Sigmoid colon (tissue), 3 donors: ENCODE measurements at regions not wholly inside any gene's neighbourhood (a gene's known extent, or its start where the extent isn't known, plus 50 kb on each side); places are given as distances from the start of the nearest gene placed in this dataset.

Experiments used
- POLR2A ChIP-seq, 2 donors: fragments of 450-650 bp; IDR thresholded peaks; one replicate each; pipeline ENCODE4 v1.6.1; 2016; ENCODE audit warnings: antibody characterized with exemption in 2 of 2, mild to moderate bottlenecking in 2 of 2, moderate library complexity in 2 of 2
- TF ChIP-seq, protein P1 (sequence below), 4 experiments: fragments of 450-650 bp in 3 of 4; fragments of 200-600 bp in 1 of 4; IDR thresholded peaks; one replicate each; pipeline ENCODE4 v1.5.1; 2016 to 2019; ENCODE audit warnings: antibody characterized with exemption in 4 of 4, mild to moderate bottlenecking in 3 of 4, moderate library complexity in 2 of 4

DNA sequence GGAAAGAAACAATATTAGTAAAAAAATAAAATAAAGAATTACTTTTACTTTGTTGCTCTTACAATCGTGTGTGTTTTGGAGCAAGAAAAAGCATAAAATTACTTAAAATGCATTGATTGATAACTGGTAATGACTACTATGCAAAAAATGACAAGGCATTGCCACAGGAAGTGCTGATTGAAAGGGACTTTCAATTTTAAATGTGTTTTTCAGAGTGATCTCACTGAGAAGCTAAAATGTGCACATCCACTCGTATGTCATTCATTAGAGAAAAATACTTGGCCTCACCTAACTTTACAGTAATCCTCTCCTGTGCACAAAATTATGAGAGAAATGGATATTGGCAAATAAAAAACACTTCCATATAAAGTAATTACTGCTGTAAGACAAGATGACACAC, 934.9 kb downstream of the SLITRK6 start:
- TF ChIP-seq, protein P1, sequence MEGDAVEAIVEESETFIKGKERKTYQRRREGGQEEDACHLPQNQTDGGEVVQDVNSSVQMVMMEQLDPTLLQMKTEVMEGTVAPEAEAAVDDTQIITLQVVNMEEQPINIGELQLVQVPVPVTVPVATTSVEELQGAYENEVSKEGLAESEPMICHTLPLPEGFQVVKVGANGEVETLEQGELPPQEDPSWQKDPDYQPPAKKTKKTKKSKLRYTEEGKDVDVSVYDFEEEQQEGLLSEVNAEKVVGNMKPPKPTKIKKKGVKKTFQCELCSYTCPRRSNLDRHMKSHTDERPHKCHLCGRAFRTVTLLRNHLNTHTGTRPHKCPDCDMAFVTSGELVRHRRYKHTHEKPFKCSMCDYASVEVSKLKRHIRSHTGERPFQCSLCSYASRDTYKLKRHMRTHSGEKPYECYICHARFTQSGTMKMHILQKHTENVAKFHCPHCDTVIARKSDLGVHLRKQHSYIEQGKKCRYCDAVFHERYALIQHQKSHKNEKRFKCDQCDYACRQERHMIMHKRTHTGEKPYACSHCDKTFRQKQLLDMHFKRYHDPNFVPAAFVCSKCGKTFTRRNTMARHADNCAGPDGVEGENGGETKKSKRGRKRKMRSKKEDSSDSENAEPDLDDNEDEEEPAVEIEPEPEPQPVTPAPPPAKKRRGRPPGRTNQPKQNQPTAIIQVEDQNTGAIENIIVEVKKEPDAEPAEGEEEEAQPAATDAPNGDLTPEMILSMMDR (IDR thresholded peaks at IDR 0.05), result no peak
- TF ChIP-seq POLR2A (IDR thresholded peaks at IDR 0.05), result no peak
